ENCODE measurements at regions not wholly inside any gene's neighbourhood (a gene's known extent, or its start where the extent isn't known, plus 50 kb on each side); places are given as distances from the start of the nearest gene placed in this dataset.

DNA sequence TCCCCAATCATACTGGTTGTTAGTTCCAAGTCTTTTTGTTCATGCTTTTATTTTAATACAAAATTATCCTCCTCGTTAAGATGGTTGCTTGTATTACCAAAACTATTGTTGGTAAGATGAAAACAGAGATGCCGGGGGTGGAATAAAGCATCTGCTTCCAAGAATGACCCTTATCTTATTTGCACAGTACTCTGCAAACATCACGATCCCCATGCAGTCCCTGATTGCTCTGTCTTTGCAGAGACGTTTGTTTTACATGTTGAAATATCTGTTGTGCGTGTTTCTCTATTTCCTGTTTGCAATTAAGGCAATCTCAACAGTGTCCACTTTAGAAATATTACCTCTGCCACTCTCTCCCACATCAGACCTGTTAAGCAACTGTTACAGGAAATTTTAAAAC is 141.3 kb upstream of the NCAM2 start (continued):
- TF ChIP-seq HNRNPUL1 (IDR thresholded peaks at IDR 0.05; ENCODE audit: low read length), result no peak
- no peak for TF ChIP-seq CBX1 (IDR thresholded peaks at IDR 0.05; ENCODE audit: low read depth)
- TF ChIP-seq FOXK1 (CRISPR knock-in tag; IDR thresholded peaks at IDR 0.05; ENCODE audit: borderline replicate concordance), result no peak
- TF ChIP-seq CXXC5 (CRISPR knock-in tag; IDR thresholded peaks at IDR 0.05), result peak; percentile 47
- no peak for TF ChIP-seq BCOR (IDR thresholded peaks at IDR 0.05)
- TF ChIP-seq, protein P1, sequence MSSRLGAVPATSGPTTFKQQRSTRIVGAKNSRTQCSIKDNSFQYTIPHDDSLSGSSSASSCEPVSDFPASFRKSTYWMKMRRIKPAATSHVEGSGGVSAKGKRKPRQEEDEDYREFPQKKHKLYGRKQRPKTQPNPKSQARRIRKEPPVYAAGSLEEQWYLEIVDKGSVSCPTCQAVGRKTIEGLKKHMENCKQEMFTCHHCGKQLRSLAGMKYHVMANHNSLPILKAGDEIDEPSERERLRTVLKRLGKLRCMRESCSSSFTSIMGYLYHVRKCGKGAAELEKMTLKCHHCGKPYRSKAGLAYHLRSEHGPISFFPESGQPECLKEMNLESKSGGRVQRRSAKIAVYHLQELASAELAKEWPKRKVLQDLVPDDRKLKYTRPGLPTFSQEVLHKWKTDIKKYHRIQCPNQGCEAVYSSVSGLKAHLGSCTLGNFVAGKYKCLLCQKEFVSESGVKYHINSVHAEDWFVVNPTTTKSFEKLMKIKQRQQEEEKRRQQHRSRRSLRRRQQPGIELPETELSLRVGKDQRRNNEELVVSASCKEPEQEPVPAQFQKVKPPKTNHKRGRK (tag; IDR thresholded peaks at IDR 0.05), result no peak
- no peak for TF ChIP-seq GATAD2B (IDR thresholded peaks at IDR 0.05; ENCODE audit: borderline replicate concordance)
- TF ChIP-seq, protein P2, sequence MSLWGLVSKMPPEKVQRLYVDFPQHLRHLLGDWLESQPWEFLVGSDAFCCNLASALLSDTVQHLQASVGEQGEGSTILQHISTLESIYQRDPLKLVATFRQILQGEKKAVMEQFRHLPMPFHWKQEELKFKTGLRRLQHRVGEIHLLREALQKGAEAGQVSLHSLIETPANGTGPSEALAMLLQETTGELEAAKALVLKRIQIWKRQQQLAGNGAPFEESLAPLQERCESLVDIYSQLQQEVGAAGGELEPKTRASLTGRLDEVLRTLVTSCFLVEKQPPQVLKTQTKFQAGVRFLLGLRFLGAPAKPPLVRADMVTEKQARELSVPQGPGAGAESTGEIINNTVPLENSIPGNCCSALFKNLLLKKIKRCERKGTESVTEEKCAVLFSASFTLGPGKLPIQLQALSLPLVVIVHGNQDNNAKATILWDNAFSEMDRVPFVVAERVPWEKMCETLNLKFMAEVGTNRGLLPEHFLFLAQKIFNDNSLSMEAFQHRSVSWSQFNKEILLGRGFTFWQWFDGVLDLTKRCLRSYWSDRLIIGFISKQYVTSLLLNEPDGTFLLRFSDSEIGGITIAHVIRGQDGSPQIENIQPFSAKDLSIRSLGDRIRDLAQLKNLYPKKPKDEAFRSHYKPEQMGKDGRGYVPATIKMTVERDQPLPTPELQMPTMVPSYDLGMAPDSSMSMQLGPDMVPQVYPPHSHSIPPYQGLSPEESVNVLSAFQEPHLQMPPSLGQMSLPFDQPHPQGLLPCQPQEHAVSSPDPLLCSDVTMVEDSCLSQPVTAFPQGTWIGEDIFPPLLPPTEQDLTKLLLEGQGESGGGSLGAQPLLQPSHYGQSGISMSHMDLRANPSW (CRISPR knock-in tag; IDR thresholded peaks at IDR 0.05), result no peak
- TF ChIP-seq ELF1 (tag; IDR thresholded peaks at IDR 0.05), result no peak
- no peak for TF ChIP-seq SUPT5H (IDR thresholded peaks at IDR 0.05)
- no peak for TF ChIP-seq SREBF1 (IDR thresholded peaks at IDR 0.05; ENCODE audit: borderline replicate concordance, low read depth, low read length)
- TF ChIP-seq, protein P3, sequence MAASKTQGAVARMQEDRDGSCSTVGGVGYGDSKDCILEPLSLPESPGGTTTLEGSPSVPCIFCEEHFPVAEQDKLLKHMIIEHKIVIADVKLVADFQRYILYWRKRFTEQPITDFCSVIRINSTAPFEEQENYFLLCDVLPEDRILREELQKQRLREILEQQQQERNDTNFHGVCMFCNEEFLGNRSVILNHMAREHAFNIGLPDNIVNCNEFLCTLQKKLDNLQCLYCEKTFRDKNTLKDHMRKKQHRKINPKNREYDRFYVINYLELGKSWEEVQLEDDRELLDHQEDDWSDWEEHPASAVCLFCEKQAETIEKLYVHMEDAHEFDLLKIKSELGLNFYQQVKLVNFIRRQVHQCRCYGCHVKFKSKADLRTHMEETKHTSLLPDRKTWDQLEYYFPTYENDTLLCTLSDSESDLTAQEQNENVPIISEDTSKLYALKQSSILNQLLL (CRISPR knock-in tag; IDR thresholded peaks at IDR 0.05; ENCODE audit: borderline replicate concordance), result no peak
- no peak for TF ChIP-seq MEF2A (IDR thresholded peaks at IDR 0.05; ENCODE audit: control insufficient read depth, low read depth, low read length)
- no peak for TF ChIP-seq HDAC3 (IDR thresholded peaks at IDR 0.05; ENCODE audit: borderline replicate concordance, partially characterized antibody)
- TF ChIP-seq, protein P4, sequence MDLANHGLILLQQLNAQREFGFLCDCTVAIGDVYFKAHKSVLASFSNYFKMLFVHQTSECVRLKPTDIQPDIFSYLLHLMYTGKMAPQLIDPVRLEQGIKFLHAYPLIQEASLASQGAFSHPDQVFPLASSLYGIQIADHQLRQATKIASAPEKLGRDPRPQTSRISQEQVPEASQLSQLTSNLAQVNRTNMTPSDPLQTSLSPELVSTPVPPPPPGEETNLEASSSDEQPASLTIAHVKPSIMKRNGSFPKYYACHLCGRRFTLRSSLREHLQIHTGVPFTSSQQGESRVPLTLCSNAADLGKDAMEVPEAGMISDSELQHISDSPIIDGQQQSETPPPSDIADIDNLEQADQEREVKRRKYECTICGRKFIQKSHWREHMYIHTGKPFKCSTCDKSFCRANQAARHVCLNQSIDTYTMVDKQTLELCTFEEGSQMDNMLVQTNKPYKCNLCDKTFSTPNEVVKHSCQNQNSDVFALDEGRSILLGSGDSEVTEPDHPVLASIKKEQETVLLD (IDR thresholded peaks at IDR 0.05), result no peak
- TF ChIP-seq TSC22D4 (tag; IDR thresholded peaks at IDR 0.05), result no peak
- no peak for TF ChIP-seq PCBP1 (IDR thresholded peaks at IDR 0.05; ENCODE audit: low read depth, low read length, poor library complexity, severe bottlenecking)
- TF ChIP-seq, protein P5, sequence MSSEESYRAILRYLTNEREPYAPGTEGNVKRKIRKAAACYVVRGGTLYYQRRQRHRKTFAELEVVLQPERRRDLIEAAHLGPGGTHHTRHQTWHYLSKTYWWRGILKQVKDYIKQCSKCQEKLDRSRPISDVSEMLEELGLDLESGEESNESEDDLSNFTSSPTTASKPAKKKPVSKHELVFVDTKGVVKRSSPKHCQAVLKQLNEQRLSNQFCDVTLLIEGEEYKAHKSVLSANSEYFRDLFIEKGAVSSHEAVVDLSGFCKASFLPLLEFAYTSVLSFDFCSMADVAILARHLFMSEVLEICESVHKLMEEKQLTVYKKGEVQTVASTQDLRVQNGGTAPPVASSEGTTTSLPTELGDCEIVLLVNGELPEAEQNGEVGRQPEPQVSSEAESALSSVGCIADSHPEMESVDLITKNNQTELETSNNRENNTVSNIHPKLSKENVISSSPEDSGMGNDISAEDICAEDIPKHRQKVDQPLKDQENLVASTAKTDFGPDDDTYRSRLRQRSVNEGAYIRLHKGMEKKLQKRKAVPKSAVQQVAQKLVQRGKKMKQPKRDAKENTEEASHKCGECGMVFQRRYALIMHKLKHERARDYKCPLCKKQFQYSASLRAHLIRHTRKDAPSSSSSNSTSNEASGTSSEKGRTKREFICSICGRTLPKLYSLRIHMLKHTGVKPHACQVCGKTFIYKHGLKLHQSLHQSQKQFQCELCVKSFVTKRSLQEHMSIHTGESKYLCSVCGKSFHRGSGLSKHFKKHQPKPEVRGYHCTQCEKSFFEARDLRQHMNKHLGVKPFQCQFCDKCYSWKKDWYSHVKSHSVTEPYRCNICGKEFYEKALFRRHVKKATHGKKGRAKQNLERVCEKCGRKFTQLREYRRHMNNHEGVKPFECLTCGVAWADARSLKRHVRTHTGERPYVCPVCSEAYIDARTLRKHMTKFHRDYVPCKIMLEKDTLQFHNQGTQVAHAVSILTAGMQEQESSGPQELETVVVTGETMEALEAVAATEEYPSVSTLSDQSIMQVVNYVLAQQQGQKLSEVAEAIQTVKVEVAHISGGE (CRISPR knock-in tag; IDR thresholded peaks at IDR 0.05), result no peak
- TF ChIP-seq MED1 (CRISPR knock-in tag; IDR thresholded peaks at IDR 0.05; ENCODE audit: borderline replicate concordance), result no peak

Measured in K562 (cell line).